Stimulated activated CD4-positive, alpha-beta T cell treated with anti-CD3 and anti-CD28 coated beads, Interleukin-12 subunit alpha, Interleukin-12 subunit beta, amount 100 ng/mL, for 48 hours (primary cell): ENCODE measurements at regions not wholly inside any gene's neighbourhood (a gene's known extent, or its start where the extent isn't known, plus 50 kb on each side); places are given as distances from the start of the nearest gene placed in this dataset.
"Not testable (repeated sequence)": the region's sequence is repeated elsewhere in the genome, so short reads cannot be mapped to it uniquely, and the experiment has no call there.

ENCODE experiments used
- DNase-seq, 3 donors: peaks; one replicate each; pipeline ENCODE4 v3.0.0-alpha.2; 2020; ENCODE audit warnings: low read depth in 2 of 3, low spot score in 1 of 3

DNA sequence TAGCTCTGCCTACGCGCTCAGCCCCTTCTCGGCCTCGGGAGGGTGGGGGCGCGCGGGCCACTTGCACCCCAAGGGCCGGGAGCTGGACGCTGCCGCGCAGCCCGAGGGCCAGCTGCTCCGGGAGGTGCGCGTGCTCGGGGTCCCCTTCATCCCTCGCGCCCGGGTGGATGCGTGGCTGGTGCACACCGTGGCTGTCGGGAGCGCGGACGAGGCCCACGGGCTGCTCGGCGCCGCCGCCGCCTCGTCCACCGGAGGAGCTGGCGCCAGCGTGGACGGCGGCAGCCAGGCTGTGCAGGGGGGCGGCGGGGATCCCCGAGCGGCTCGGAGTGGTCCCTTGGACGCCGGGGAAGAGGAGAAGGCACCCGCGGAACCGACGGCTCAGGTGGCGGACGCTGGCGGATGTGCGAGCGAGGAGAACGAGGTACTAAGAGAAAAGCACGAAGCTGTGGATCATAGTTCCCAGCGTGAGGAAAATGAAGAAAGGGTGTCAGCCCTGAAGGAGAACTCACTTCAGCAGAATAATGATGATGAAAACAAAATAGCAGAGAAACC is 69.8 kb downstream of the PMAIP1 start:
- not testable (repeated sequence) for DNase-seq

DNA sequence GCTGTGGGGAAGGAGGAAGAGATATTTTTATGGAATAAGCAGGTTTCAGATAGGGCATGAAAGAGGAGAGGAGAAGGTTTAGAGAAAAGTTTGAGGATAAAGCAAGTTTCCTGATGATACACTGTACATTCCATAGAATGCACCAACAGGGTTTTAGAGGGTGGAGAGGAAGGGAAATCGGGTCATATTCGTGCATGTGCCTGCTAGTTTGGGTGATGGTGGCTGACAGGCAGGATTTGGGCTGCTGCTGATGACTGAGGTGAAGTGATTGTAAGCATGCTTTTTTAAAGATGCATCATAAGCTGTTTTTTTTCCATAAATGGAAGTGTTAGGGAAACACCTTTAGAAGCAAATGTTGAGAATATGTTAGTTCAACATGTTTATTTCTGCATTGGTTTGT is 68.8 kb downstream of the PMAIP1 start:
- DNase-seq, result no peak

- no peak for DNase-seq
Observed at GRCh38 chr18:59967878-59968277, 68.1 kb downstream of the PMAIP1 start.

DNA sequence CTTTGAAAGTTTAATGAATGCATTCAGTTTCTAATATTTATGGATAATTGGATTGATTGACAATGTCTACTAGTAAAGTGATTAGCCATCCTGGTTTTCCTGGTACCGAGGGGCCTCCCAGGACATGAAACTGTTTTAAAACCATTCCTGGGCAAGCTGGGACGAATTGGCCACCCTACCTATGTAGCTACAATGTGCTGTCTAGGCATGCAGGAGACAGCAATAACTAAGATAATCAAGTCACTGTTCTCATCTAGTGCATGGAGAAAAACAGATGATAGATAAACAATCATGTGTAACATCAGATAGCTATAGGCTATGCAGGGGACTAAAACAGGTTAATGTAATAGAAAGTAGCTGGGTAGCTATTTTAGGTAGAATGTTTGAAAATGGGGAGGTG is 67.1 kb downstream of the PMAIP1 start:
- no peak for DNase-seq

GRCh38 chr18:59963229-59963628 is 63.4 kb downstream of the PMAIP1 start:
- DNase-seq, result no peak

DNA sequence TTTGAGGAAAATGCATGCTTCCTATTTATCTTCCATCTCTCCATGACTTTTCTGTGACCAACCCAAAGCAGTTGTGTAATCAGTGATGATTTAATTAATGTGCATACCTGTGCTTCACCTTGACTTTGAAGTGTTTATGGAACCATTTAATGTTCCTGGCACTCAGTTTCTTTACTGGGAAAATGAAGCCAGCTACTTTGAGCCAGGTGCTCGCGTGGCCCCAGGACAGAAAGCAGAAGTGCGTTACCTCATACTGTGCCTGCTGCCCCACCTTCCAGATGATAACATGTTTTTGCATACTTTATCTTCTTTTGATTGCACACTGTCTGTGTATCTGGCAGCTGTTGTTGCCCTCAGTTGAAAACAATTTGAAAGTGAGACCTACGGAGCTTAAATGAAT is 61.3 kb downstream of the PMAIP1 start:
- no peak for DNase-seq

GRCh38 chr18:59960272-59960671 is 60.5 kb downstream of the PMAIP1 start:
- DNase-seq, result no peak

DNA sequence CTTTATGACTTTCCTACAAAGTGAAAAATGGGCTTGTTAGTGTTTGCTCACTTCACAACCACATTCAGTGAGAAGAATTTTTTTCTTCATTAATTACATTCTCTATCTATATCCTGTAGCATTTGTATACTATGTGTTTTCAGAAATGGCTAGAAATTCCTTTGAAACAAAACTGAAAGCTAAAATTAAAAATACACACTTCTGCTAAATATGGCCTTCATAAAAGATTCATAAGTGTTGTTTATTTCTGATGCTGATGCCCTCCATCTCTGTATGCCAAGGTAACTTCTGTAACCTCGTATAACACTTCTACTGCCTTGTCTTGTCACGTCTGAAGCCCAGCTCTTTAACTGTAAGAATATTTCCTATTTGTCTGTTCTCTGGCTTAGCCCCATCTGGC is 59.8 kb downstream of the PMAIP1 start:
- DNase-seq, result no peak

- no peak for DNase-seq
Observed at GRCh38 chr18:59959073-59959472, 59.3 kb downstream of the PMAIP1 start.

- DNase-seq, result no peak
Observed at GRCh38 chr18:59957957-59958356, 58.2 kb downstream of the PMAIP1 start.

DNA sequence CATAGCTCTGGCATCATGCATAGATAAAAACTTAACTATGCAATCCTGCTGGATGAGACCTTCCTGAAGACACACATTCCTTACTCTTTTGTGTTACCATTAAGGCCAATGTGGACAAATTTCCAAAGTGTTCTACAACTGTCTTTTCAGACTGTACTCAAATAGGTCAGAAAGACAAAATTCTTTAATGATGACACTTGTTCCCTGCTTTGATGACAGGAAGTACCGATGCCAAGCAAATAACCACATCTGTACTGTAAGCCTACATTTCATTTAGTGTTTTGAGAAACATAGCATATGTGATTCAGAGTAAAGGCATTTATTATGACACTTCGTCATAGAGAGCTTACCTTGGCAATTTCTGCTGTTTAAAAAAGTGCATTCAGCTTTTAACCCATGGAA is 55.0 kb downstream of the PMAIP1 start:
- no peak for DNase-seq

GRCh38 chr18:59954241-59954640 is 54.4 kb downstream of the PMAIP1 start:
- DNase-seq, result no peak
